Pulmonary artery endothelial cell (primary cell): ENCODE measurements at regions not wholly inside any gene's neighbourhood (a gene's known extent, or its start where the extent isn't known, plus 50 kb on each side); places are given as distances from the start of the nearest gene placed in this dataset.
"Not testable (repeated sequence)": the region's sequence is repeated elsewhere in the genome, so short reads cannot be mapped to it uniquely, and the experiment has no call there.

ENCODE experiments used
- DNase-seq: peaks from one replicate; pipeline ENCODE4 v3.0.0-alpha.2; 2011; ENCODE audit warnings: low read depth, low spot score

- DNase-seq: no peak
Measured at GRCh38 chr5:155489949-155490348, 476.4 kb downstream of the KIF4B start.

- no peak for DNase-seq
Measured at GRCh38 chr5:155492191-155492590, 478.6 kb downstream of the KIF4B start.

- DNase-seq: no peak
Measured at GRCh38 chr5:155504606-155505005, 491.1 kb downstream of the KIF4B start.

- no peak for DNase-seq
Measured at GRCh38 chr5:155507363-155507762, 493.8 kb downstream of the KIF4B start.

- DNase-seq: no peak
Measured at GRCh38 chr5:155508673-155509072, 495.1 kb downstream of the KIF4B start.

- DNase-seq: no peak
Measured at GRCh38 chr5:155512329-155512728, 498.8 kb downstream of the KIF4B start.

GRCh38 chr5:155514105-155514563 lies 500.6 kb downstream of the KIF4B start:
- DNase-seq: no peak

GRCh38 chr5:155522540-155522939 lies 509.0 kb downstream of the KIF4B start:
- DNase-seq: no peak

- no peak for DNase-seq
Measured at GRCh38 chr5:155529362-155529761, 515.8 kb downstream of the KIF4B start.

GRCh38 chr5:155530046-155530445 lies 516.5 kb downstream of the KIF4B start:
- DNase-seq: no peak

- no peak for DNase-seq
Measured at GRCh38 chr5:155532621-155533311, 519.2 kb downstream of the KIF4B start.

GRCh38 chr5:155540000-155540595 lies 526.5 kb downstream of the KIF4B start:
- DNase-seq: no peak

- DNase-seq: no peak
Measured at GRCh38 chr5:155546075-155546474, 532.5 kb downstream of the KIF4B start.

GRCh38 chr5:155554500-155554899 lies 540.9 kb downstream of the KIF4B start:
- DNase-seq: no peak

- DNase-seq: no peak
Measured at GRCh38 chr5:155556222-155556621, 542.7 kb downstream of the KIF4B start.

- DNase-seq: no peak
Measured at GRCh38 chr5:155556700-155557099, 543.1 kb downstream of the KIF4B start.

- no peak for DNase-seq
Measured at GRCh38 chr5:155562158-155562557, 548.6 kb downstream of the KIF4B start.

GRCh38 chr5:155564541-155564940 lies 551.0 kb downstream of the KIF4B start:
- DNase-seq: no peak

GRCh38 chr5:155575861-155576260 lies 562.3 kb downstream of the KIF4B start:
- no peak for DNase-seq

- not testable (repeated sequence) for DNase-seq
Measured at GRCh38 chr5:155586808-155587207, 573.3 kb downstream of the KIF4B start.

- DNase-seq: no peak
Measured at GRCh38 chr5:155587458-155587857, 573.9 kb downstream of the KIF4B start.

- DNase-seq: no peak
Measured at GRCh38 chr5:155591273-155591672, 577.7 kb downstream of the KIF4B start.

- DNase-seq: no peak
Measured at GRCh38 chr5:155594270-155594669, 580.7 kb downstream of the KIF4B start.
